HG03097 (cell line): ENCODE measurements at regions not wholly inside any gene's neighbourhood (a gene's known extent, or its start where the extent isn't known, plus 50 kb on each side); places are given as distances from the start of the nearest gene placed in this dataset.
"Not testable (repeated sequence)": the region's sequence is repeated elsewhere in the genome, so short reads cannot be mapped to it uniquely, and the experiment has no call there.

ENCODE experiments used
- ATAC-seq: cut with Tn5 transposase; IDR thresholded peaks from one replicate; pipeline ENCODE4 v1.9.1; 2021; ENCODE audit not compliant: unreplicated experiment, low FRiP score

DNA sequence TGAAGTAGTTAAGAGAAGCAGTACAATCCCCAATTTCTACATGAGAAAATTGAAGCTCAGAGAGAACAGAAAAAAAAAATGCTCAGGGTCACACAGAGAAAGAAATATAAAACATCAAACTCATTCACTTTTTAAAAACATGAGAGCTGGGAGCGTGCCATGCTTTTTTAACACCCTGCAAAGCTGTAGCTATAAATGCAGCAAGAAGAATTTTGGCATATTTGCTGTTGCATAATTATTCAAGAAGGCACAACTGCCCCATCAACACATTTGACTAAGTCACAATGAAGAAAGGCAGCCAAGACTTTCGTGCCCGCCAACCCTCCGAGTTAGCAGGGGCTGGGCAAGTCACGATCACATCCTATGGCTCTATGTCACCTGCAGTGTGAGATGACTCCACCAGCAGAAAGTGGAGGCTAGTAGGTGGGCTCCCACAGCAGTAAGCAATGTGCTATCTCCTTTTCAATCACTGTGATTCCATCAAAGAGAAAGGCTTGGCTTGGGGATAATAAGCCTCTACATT is 214.8 kb downstream of the DHX15 start:
- no peak for ATAC-seq

- ATAC-seq = no peak
Observed at GRCh38 chr4:24368801-24369200, 215.6 kb downstream of the DHX15 start.

GRCh38 chr4:24364852-24365251 is 219.5 kb downstream of the DHX15 start:
- no peak for ATAC-seq

DNA sequence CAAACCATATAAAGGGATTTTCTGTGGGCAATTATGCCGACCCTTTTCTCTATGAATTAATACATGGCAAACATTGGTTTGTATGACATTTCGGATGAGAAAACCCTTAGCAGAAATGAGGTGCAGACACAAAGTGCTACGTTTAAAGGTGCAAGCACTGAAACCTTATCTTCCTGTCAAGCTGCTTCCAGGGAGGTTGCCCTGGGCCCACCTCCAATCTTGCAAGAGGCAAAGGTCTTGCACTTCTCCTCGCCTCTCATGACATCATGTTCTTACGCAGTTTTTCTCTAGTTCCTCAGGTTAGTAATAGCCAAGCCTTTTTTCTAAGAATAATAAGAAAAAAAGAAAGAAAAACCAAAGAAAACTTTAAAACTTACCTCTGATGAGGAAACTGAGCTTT is 220.1 kb downstream of the DHX15 start:
- no peak for ATAC-seq

- ATAC-seq = no peak
Observed at GRCh38 chr4:24363751-24364150, 220.6 kb downstream of the DHX15 start.

DNA sequence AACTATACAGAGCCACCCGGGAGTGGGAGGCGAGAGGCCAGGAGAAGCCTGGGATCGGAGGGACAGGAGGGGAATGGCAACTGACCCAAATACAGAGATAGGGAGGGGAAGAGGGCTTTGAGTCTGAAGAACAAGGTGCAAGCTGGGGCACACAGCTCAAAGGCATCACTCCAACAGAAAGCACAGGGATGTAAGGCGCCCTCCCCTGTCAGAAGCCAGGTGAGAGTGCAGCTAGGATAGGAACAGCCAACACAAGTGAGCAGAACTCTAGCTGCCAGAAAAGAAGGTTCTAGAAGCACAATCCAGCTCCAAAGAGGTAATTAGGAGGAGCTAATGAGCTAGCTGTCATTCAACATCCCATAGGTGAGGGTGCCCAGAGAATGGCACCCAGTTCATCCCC is 232.2 kb downstream of the DHX15 start:
- no peak for ATAC-seq

DNA sequence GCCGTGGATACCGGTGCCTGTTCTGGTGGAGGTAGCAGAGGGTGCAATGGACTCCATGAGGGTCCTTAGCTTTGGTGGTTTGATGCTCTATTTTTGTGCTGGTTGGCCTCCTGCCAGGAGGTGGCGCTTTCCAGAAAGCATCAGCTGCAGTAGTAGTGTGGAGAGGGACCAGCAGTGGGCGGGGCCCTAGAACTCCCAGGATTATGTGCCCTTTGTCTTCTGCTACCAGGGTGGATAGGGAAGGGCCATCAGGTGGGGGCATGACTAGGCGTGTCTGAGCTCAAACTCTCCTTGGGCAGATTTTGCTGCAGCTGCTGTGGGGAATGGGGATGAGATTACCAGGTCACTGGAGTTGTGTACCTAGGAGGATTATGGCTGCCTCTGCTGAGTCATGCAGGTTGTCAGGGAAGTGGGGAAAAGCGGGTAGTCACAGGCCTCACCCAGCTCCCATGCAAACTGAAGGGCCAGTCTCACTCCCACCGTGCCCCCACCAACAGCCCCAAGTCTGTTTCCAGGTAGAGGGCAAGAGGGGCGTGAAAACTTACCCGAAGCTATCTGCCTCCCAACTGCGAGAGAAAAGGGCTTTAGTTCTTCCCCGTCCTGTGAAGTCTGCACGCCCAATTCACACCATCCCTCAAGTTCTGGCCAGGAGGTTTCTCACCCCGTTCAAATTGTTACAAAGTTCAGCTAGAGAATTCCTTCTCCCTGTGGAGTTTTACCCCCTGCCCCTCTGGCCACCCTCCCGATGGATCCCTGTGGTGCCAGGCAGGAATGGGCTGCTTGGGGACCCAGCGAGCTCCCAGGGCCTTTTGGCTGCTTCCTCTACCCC is 235.0 kb downstream of the DHX15 start:
- ATAC-seq = not testable (repeated sequence)

DNA sequence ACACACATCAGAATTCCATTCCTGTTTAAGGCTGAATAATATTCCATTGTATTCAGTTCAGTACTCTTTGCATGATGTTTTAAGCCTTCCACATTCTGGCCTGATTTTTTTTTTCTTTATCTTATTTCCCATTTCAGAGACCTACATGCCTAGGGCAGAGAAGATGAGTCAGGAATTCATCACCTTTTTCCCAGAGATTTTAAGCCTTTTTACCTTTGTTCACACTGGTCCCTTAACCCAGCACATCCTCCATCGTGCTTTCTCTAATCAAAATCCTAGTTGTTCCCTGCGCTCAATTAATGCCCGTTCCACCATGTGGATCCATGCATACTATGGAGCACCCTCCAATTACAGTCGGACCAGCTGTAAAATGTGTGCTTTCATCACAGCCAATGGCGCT is 245.1 kb downstream of the DHX15 start:
- no peak for ATAC-seq

- no peak for ATAC-seq
Observed at GRCh38 chr4:24337451-24338190, 246.7 kb downstream of the DHX15 start.

DNA sequence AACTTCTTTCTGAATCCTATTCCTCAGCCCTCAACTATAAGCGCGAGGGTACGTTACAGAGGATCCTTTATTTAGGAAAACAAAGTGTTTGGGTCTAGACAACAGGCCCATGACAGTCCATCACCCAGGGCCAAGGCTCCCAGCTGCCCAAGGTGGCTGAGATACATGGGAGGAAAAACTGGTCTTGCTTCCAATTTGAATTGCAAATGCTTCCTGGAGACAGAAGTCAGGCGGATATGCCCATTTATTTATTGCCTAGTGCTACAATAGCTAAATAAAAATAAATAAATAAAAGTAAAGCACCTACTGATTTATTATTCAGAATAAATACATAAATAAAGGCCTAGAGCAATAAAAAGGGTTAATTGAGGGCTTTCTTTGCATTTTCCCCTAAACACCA is 248.7 kb downstream of the DHX15 start:
- no peak for ATAC-seq

DNA sequence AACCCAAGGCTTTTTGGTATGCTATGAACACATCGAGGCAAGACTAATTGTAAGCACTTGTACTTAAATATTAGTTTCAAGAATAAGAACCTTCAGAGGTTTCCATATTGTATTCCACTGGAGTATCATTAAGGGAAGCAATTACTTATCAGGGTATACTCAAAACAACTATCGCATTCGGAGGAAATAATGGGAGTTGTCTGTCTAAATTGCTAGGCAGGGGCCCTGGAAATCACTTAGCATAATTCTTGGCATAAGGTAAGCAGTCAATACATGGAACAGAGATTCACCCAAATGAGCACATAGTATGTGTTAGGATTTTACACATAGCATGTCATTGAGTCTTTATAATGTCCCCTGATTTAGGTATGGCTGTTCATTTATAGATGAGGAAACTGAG is 249.4 kb downstream of the DHX15 start:
- no peak for ATAC-seq

DNA sequence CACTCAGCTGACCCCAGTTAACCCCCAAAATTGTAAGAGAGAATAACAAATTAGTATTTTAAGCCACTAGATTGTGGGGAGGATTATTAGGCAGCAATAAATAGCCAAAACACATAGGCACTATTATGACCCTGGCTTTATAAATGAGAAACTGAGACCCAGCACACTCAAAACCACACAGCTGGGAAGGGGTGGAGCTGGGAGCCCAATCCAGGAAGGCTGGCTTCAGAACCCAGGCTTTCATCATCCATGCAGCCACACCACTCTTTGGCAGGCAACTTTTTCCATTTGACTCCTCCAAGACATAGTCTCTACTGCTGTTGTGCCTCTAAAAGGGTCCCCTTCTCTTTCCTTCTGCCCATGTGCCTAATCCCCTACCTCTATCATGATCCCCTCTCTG is 253.8 kb downstream of the DHX15 start:
- no peak for ATAC-seq

DNA sequence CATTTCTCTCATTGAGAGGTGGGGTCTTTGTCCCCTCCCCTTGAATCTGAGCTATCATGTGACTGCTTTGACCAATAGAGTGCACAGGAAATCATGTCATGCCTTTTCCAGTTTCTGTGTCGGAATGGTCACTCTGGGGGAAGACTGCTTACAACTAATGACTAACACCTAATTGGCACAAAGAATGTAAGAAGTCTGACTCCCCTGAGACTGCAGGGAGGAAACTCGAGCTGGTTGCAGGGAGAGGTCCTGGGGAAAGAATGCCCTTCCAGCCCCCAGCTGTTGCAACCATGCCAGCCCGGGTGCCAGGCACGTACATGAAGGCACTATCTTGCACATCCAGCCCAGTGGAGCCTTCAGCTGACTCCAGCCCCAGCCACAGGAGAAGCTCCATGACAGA is 254.2 kb downstream of the DHX15 start:
- ATAC-seq = no peak

GRCh38 chr4:24328711-24329110 is 255.6 kb downstream of the DHX15 start:
- ATAC-seq = no peak

DNA sequence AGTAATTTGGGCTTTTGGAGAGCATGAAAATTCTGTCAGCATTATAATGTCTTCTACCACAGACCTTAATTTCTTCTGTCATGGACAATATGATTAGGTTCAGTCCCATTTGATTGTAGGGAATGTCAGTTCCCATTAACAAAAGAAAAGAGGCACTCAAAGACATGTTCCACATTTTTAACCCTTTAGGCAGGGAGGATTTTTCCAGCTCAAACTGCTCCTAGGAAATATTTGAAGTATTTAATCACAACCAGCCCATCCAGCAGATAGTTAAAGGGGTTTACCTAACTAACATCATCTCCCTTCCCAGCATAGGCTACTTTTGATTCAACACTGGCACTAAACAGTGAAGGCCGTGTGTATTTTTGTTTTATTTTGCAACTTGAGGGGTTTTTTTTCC is 256.0 kb downstream of the DHX15 start:
- ATAC-seq = no peak

GRCh38 chr4:24322995-24323394 is 261.4 kb downstream of the DHX15 start:
- no peak for ATAC-seq

- no peak for ATAC-seq
Observed at GRCh38 chr4:24322511-24322910, 261.8 kb downstream of the DHX15 start.

GRCh38 chr4:24321616-24322015 is 262.7 kb downstream of the DHX15 start:
- no peak for ATAC-seq

GRCh38 chr4:24321131-24321530 is 263.2 kb downstream of the DHX15 start:
- ATAC-seq = no peak

DNA sequence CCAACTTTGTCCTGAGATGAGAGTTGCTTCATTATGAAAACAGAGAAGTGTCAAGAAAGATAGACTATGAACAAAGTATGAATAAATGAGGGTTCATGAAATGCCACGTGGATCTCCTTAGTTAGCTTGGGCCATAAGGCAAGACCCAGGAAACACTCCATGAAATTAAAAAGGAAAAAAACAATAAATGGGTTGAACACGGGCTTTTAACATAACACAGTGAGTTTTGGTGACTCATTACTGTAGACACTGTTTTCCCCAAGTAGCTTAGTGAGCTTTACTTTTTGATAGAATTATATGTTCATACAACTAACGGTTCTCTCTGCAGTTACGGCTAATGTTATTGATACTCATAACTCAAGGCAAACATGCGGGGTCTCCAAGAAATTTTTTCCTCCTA is 265.0 kb downstream of the DHX15 start:
- ATAC-seq = no peak

GRCh38 chr4:24315056-24315455 is 269.3 kb downstream of the DHX15 start:
- no peak for ATAC-seq
